ENCODE measurements at regions not wholly inside any gene's neighbourhood (a gene's known extent, or its start where the extent isn't known, plus 50 kb on each side); places are given as distances from the start of the nearest gene placed in this dataset.

DNA sequence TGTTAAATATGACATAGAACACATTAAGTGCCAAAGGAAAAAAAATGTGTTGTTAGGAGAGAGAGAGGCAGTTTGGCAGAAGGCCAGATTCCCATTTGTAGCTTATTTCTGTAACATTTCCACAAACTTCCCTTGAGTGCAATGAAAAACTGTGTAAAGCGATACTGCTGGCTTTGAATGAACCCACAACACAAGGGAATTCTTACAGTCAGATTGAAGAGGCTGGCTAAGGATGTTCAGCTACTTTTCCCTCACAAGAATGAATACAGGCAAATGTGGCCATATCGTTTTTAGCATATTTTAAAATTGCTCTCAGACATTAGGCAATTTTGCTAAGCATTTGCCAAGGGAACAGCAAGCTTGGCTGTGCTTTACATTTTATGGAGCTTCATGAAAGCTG lies 614.1 kb upstream of the FZD8 start (continued):
- TF ChIP-seq, protein P1, sequence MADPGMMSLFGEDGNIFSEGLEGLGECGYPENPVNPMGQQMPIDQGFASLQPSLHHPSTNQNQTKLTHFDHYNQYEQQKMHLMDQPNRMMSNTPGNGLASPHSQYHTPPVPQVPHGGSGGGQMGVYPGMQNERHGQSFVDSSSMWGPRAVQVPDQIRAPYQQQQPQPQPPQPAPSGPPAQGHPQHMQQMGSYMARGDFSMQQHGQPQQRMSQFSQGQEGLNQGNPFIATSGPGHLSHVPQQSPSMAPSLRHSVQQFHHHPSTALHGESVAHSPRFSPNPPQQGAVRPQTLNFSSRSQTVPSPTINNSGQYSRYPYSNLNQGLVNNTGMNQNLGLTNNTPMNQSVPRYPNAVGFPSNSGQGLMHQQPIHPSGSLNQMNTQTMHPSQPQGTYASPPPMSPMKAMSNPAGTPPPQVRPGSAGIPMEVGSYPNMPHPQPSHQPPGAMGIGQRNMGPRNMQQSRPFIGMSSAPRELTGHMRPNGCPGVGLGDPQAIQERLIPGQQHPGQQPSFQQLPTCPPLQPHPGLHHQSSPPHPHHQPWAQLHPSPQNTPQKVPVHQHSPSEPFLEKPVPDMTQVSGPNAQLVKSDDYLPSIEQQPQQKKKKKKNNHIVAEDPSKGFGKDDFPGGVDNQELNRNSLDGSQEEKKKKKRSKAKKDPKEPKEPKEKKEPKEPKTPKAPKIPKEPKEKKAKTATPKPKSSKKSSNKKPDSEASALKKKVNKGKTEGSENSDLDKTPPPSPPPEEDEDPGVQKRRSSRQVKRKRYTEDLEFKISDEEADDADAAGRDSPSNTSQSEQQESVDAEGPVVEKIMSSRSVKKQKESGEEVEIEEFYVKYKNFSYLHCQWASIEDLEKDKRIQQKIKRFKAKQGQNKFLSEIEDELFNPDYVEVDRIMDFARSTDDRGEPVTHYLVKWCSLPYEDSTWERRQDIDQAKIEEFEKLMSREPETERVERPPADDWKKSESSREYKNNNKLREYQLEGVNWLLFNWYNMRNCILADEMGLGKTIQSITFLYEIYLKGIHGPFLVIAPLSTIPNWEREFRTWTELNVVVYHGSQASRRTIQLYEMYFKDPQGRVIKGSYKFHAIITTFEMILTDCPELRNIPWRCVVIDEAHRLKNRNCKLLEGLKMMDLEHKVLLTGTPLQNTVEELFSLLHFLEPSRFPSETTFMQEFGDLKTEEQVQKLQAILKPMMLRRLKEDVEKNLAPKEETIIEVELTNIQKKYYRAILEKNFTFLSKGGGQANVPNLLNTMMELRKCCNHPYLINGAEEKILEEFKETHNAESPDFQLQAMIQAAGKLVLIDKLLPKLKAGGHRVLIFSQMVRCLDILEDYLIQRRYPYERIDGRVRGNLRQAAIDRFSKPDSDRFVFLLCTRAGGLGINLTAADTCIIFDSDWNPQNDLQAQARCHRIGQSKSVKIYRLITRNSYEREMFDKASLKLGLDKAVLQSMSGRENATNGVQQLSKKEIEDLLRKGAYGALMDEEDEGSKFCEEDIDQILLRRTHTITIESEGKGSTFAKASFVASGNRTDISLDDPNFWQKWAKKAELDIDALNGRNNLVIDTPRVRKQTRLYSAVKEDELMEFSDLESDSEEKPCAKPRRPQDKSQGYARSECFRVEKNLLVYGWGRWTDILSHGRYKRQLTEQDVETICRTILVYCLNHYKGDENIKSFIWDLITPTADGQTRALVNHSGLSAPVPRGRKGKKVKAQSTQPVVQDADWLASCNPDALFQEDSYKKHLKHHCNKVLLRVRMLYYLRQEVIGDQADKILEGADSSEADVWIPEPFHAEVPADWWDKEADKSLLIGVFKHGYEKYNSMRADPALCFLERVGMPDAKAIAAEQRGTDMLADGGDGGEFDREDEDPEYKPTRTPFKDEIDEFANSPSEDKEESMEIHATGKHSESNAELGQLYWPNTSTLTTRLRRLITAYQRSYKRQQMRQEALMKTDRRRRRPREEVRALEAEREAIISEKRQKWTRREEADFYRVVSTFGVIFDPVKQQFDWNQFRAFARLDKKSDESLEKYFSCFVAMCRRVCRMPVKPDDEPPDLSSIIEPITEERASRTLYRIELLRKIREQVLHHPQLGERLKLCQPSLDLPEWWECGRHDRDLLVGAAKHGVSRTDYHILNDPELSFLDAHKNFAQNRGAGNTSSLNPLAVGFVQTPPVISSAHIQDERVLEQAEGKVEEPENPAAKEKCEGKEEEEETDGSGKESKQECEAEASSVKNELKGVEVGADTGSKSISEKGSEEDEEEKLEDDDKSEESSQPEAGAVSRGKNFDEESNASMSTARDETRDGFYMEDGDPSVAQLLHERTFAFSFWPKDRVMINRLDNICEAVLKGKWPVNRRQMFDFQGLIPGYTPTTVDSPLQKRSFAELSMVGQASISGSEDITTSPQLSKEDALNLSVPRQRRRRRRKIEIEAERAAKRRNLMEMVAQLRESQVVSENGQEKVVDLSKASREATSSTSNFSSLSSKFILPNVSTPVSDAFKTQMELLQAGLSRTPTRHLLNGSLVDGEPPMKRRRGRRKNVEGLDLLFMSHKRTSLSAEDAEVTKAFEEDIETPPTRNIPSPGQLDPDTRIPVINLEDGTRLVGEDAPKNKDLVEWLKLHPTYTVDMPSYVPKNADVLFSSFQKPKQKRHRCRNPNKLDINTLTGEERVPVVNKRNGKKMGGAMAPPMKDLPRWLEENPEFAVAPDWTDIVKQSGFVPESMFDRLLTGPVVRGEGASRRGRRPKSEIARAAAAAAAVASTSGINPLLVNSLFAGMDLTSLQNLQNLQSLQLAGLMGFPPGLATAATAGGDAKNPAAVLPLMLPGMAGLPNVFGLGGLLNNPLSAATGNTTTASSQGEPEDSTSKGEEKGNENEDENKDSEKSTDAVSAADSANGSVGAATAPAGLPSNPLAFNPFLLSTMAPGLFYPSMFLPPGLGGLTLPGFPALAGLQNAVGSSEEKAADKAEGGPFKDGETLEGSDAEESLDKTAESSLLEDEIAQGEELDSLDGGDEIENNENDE (IDR thresholded peaks at IDR 0.05; ENCODE audit: insufficient replicate concordance, low read length): no peak
- TF ChIP-seq JUN (IDR thresholded peaks at IDR 0.05; ENCODE audit: low read depth, low read length): no peak
- TF ChIP-seq, protein P2, sequence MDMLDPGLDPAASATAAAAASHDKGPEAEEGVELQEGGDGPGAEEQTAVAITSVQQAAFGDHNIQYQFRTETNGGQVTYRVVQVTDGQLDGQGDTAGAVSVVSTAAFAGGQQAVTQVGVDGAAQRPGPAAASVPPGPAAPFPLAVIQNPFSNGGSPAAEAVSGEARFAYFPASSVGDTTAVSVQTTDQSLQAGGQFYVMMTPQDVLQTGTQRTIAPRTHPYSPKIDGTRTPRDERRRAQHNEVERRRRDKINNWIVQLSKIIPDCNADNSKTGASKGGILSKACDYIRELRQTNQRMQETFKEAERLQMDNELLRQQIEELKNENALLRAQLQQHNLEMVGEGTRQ (IDR thresholded peaks at IDR 0.05; ENCODE audit: low read length): no peak
- TF ChIP-seq POLR2A (IDR thresholded peaks at IDR 0.05; ENCODE audit: control extremely low read depth in 1 of 2, low read depth in 2 of 2, low read length in 2 of 2): no peak
- TF ChIP-seq EP300 (IDR thresholded peaks at IDR 0.05; ENCODE audit: borderline replicate concordance in 1 of 2, low read depth in 2 of 2, low read length in 2 of 2): no peak
- no peak for TF ChIP-seq CHD2 (IDR thresholded peaks at IDR 0.05; ENCODE audit: low read length)
- no peak for TF ChIP-seq RBBP5 (IDR thresholded peaks at IDR 0.05; ENCODE audit: borderline replicate concordance, low read depth, low read length)
- no peak for TF ChIP-seq CBX8 (IDR thresholded peaks at IDR 0.05; ENCODE audit: borderline replicate concordance, low read depth, low read length)
- no peak for TF ChIP-seq TBP (IDR thresholded peaks at IDR 0.05; ENCODE audit: low read depth, low read length)
